Astrocyte (in vitro differentiated cells and primary cell): ENCODE measurements at regions not wholly inside any gene's neighbourhood (a gene's known extent, or its start where the extent isn't known, plus 50 kb on each side); places are given as distances from the start of the nearest gene placed in this dataset.

ENCODE experiments used
- DNase-seq: peaks from one replicate; pipeline ENCODE4 v3.0.0-alpha.2; 2010; ENCODE audit warnings: low read depth
- FAIRE-seq: peaks from 2 replicates; lab custom pipeline; 2011; peaks lifted over from hg19 to GRCh38; lab: Jason Lieb, UNC
- H2AFZ ChIP-seq: 2 replicates; pipeline ENCODE4 v1.6.0; 2012; ENCODE audit warnings: low read depth, low read length, inconsistent platforms
- H3K27ac ChIP-seq: 2 replicates; pipeline ENCODE4 v1.5.1; 2011; ENCODE audit warnings: low read depth, low read length, inconsistent platforms
- H3K27me3 ChIP-seq: 2 replicates; pipeline ENCODE4 v1.6.0; 2011; ENCODE audit warnings: low read length, inconsistent platforms; ENCODE audit not compliant: insufficient read depth
- H3K36me3 ChIP-seq: 2 replicates; pipeline ENCODE4 v1.5.1; 2011; ENCODE audit warnings: low read length, inconsistent platforms; ENCODE audit not compliant: insufficient read depth
- H3K4me1 ChIP-seq: 2 replicates; pipeline ENCODE4 v1.5.1; 2011; ENCODE audit warnings: low read length, inconsistent platforms; ENCODE audit not compliant: insufficient read depth
- H3K4me2 ChIP-seq: 2 replicates; pipeline ENCODE4 v1.6.0; 2012; ENCODE audit warnings: low read length, inconsistent platforms
- H3K4me3 ChIP-seq: 2 replicates; pipeline ENCODE4 v1.5.1; 2011; ENCODE audit warnings: low read depth, mild to moderate bottlenecking, low read length, inconsistent platforms; ENCODE audit not compliant: insufficient read depth
- H3K79me2 ChIP-seq: 2 replicates; pipeline ENCODE4 v1.6.0; 2012; ENCODE audit warnings: mild to moderate bottlenecking, low read length, inconsistent platforms; ENCODE audit not compliant: insufficient read depth
- H3K9ac ChIP-seq: 2 replicates; pipeline ENCODE4 v1.6.0; 2012; ENCODE audit warnings: mild to moderate bottlenecking, low read length, inconsistent platforms
- H3K9me3 ChIP-seq: 2 replicates; pipeline ENCODE4 v1.5.1; 2012; ENCODE audit warnings: low read depth, mild to moderate bottlenecking, low read length, inconsistent platforms; ENCODE audit not compliant: insufficient read depth
- H4K20me1 ChIP-seq: 2 replicates; pipeline ENCODE4 v1.6.0; 2012; ENCODE audit warnings: low read length, inconsistent platforms; ENCODE audit not compliant: insufficient read depth
- H3K27ac Mint-ChIP-seq: one replicate; pipeline ENCODE4 v1.8.0; 2021; ENCODE audit warnings: mild to moderate bottlenecking, mixed read lengths; ENCODE audit not compliant: unreplicated experiment
- H3K27me3 Mint-ChIP-seq: one replicate; pipeline ENCODE4 v1.8.0; 2021; ENCODE audit warnings: low read depth, mixed read lengths; ENCODE audit not compliant: unreplicated experiment
- H3K36me3 Mint-ChIP-seq: one replicate; pipeline ENCODE4 v1.8.0; 2021; ENCODE audit warnings: low read depth, mixed read lengths; ENCODE audit not compliant: unreplicated experiment
- H3K4me1 Mint-ChIP-seq: one replicate; pipeline ENCODE4 v1.8.0; 2021; ENCODE audit warnings: low read depth, mixed read lengths; ENCODE audit not compliant: unreplicated experiment
- H3K4me3 Mint-ChIP-seq: one replicate; pipeline ENCODE4 v1.8.0; 2021; ENCODE audit warnings: mild to moderate bottlenecking, moderate library complexity, mixed read lengths; ENCODE audit not compliant: unreplicated experiment
- H3K9me3 Mint-ChIP-seq: one replicate; pipeline ENCODE4 v1.8.0; 2021; ENCODE audit warnings: mild to moderate bottlenecking, mixed read lengths; ENCODE audit not compliant: unreplicated experiment
- CTCF ChIP-seq: IDR thresholded peaks from 2 replicates; pipeline ENCODE4 v1.5.1; 2011; ENCODE audit warnings: low read depth, mild to moderate bottlenecking, inconsistent platforms, low read length, moderate library complexity; ENCODE audit not compliant: insufficient read depth
- EZH2 ChIP-seq: IDR thresholded peaks from 2 replicates; pipeline ENCODE4 v1.6.1; 2012; ENCODE audit warnings: mild to moderate bottlenecking, low read length, inconsistent platforms; ENCODE audit not compliant: insufficient read depth

- no peak overlapping the region for H3K4me2 ChIP-seq
- no peak overlapping the region for H2AFZ ChIP-seq
- H3K79me2 ChIP-seq, result no peaks in the 10 kb centered on the region
- H3K27me3 ChIP-seq, result no peaks in the 10 kb centered on the region
- no peak overlapping the region for H3K4me3 ChIP-seq
- no peak for TF ChIP-seq EZH2
- TF ChIP-seq CTCF, result no peak
- no peaks in the 10 kb centered on the region for H4K20me1 ChIP-seq
- DNase-seq (no peak), FAIRE-seq (no peak)
- Mint-ChIP-seq H3K4me3 (no peak overlapping the region), H3K9me3 (no peaks in the 10 kb centered on the region), H3K27me3 (peaks cover 8% of the 10 kb centered on the region), H3K27ac (no peak overlapping the region), H3K36me3 (no peaks in the 10 kb centered on the region), H3K4me1 (peaks cover 5% of the 10 kb centered on the region)
- H3K27ac ChIP-seq, result no peak overlapping the region
- H3K4me1 ChIP-seq, result no peaks in the 10 kb centered on the region
- H3K9ac ChIP-seq, result no peak overlapping the region
- H3K36me3 ChIP-seq, result no peaks in the 10 kb centered on the region
- no peaks in the 10 kb centered on the region for H3K9me3 ChIP-seq
Observed at GRCh38 chr2:107684421-107684820, 142.3 kb upstream of the RGPD4 start.

GRCh38 chr2:107685421-107685986 lies 141.2 kb upstream of the RGPD4 start:
- Mint-ChIP-seq H3K36me3 (no peaks in the 10 kb centered on the region), H3K9me3 (no peaks in the 10 kb centered on the region), H3K27ac (no peak overlapping the region), H3K4me1 (peaks cover 5% of the 10 kb centered on the region), H3K4me3 (no peak overlapping the region), H3K27me3 (peaks cover 8% of the 10 kb centered on the region)
- Histone ChIP-seq H3K27me3 (no peaks in the 10 kb centered on the region), H3K4me3 (no peak overlapping the region), H3K36me3 (no peaks in the 10 kb centered on the region), H3K9ac (no peak overlapping the region), H3K79me2 (no peaks in the 10 kb centered on the region), H3K4me1 (no peaks in the 10 kb centered on the region), H2AFZ (no peak overlapping the region), H4K20me1 (no peaks in the 10 kb centered on the region), H3K4me2 (no peak overlapping the region), H3K27ac (no peak overlapping the region), H3K9me3 (no peaks in the 10 kb centered on the region)
- no peak for TF ChIP-seq EZH2
- TF ChIP-seq CTCF, result no peak
- no peak for DNase-seq
- FAIRE-seq, result no peak

- Histone ChIP-seq H3K4me1 (no peaks in the 10 kb centered on the region), H3K4me3 (no peak overlapping the region), H4K20me1 (no peaks in the 10 kb centered on the region), H3K27ac (no peak overlapping the region), H3K79me2 (no peaks in the 10 kb centered on the region), H3K4me2 (no peak overlapping the region), H3K9me3 (no peaks in the 10 kb centered on the region), H3K36me3 (no peaks in the 10 kb centered on the region), H2AFZ (no peak overlapping the region), H3K27me3 (no peaks in the 10 kb centered on the region), H3K9ac (no peak overlapping the region)
- Mint-ChIP-seq H3K9me3 (no peaks in the 10 kb centered on the region), H3K4me3 (no peak overlapping the region), H3K36me3 (no peaks in the 10 kb centered on the region), H3K4me1 (peaks cover 5% of the 10 kb centered on the region), H3K27me3 (peaks cover 8% of the 10 kb centered on the region), H3K27ac (peak overlapping the region; percentile 19)
- FAIRE-seq (no peak), DNase-seq (no peak)
- TF ChIP-seq CTCF (no peak), EZH2 (no peak)
Observed at GRCh38 chr2:107687073-107687472, 139.6 kb upstream of the RGPD4 start.
